ENCODE measurements at regions not wholly inside any gene's neighbourhood (a gene's known extent, or its start where the extent isn't known, plus 50 kb on each side); places are given as distances from the start of the nearest gene placed in this dataset.

- DNase-seq (ENCODE audit: insufficient read length, low spot score) = no peak
- no peak for FAIRE-seq
- TF ChIP-seq CTCF (IDR thresholded peaks at IDR 0.05; ENCODE audit: insufficient read depth, missing control alignments) = no peak
Measured at GRCh38 chr7:25431956-25432450, 203.7 kb upstream of the NPVF start.

DNA sequence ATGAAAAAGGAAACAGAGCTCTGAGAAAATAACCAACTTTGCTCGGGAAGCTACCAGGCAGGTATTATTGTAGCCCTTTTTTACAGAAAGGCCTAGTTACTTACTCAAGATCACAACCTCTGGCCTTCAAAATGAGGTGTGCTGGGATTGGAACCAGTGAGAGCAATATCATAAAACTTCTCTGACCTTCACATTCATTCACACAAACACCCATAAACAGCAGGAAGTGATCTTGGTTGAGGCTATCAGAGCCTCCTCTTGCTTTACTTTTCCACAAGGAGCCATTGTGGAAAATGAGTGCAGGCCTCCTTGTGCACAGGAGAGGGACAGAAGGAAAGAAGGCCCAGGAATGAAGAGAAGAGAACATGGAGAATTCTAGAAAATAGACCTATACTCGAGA, 204.5 kb upstream of the NPVF start:
- DNase-seq (ENCODE audit: insufficient read length, low spot score) (no peak), FAIRE-seq (no peak)
- TF ChIP-seq CTCF (IDR thresholded peaks at IDR 0.05; ENCODE audit: insufficient read depth, missing control alignments) = no peak

GRCh38 chr7:25436413-25436812, 208.1 kb upstream of the NPVF start:
- TF ChIP-seq CTCF (IDR thresholded peaks at IDR 0.05; ENCODE audit: insufficient read depth, missing control alignments) = no peak
- FAIRE-seq (no peak), DNase-seq (ENCODE audit: insufficient read length, low spot score) (no peak)

DNA sequence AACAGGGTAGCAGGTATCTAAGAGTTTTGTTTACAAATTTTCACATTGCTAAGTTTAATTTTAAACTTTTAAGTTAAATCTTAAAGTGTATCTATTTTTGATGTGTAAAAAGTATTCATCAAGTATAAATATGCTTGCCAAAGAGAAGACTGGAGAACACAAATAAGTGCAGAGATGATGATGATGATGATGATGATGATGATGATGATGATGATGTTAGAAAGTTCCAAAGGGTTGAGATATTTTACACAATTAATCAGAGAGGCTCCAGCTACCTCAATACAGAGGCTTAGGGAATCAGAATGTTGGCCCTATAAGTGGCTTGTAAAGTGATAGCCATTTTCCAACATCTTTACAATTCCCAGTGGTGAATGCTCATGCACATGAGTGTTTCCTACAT, 209.0 kb upstream of the NPVF start:
- FAIRE-seq = no peak
- TF ChIP-seq CTCF (IDR thresholded peaks at IDR 0.05; ENCODE audit: insufficient read depth, missing control alignments) = no peak
- no peak for DNase-seq (ENCODE audit: insufficient read length, low spot score)

DNA sequence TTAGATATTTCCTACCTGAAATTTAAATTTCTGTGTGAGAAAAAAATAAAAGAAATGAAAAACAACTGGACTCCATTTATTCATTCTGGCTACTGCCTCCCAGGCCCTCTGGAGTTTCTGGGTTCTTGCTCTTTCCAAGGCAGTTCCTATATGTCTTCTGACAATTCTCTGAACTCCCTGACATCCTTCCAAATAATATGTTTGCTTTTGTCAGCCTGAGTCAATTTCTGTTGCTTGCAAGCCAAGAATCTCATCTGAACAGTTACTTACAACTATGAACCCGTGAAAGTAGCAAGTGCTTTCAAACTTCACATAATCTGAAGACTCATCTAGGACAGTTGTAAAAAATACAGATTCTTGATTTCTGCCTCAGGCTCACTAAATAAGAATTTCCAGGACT, 216.7 kb upstream of the NPVF start:
- no peak for DNase-seq (ENCODE audit: insufficient read length, low spot score)
- TF ChIP-seq CTCF (IDR thresholded peaks at IDR 0.05; ENCODE audit: insufficient read depth, missing control alignments) = no peak
- no peak for FAIRE-seq

- TF ChIP-seq CTCF (IDR thresholded peaks at IDR 0.05; ENCODE audit: insufficient read depth, missing control alignments) = no peak
- no peak for FAIRE-seq
- no peak for DNase-seq (ENCODE audit: insufficient read length, low spot score)
Measured at GRCh38 chr7:25448301-25448700, 220.0 kb upstream of the NPVF start.

DNA sequence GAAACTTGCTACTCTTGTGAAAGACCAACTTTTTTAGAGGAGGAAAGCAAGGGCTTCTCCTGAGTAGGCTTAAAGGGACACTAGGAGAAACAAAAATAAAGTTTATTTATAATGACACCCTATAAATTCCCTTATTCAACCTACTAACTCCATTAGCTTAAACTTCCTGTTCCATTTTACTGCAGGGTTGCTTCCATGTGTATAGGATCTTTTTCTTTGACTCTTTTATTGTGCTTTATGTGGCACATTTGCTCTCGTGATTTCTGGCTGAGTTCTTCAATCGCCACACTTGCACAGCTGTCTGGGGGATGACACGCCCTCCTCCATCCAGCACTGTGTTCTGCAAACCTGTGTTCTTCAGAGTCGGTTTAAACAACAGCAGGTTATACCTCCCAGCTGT, 225.7 kb upstream of the NPVF start:
- DNase-seq (ENCODE audit: insufficient read length, low spot score) (no peak), FAIRE-seq (no peak)
- TF ChIP-seq CTCF (IDR thresholded peaks at IDR 0.05; ENCODE audit: insufficient read depth, missing control alignments) = no peak

Data from D721Med (cell line).